GM13977 (cell line): ENCODE measurements at regions not wholly inside any gene's neighbourhood (a gene's known extent, or its start where the extent isn't known, plus 50 kb on each side); places are given as distances from the start of the nearest gene placed in this dataset.

Experiments
- DNase-seq: peaks from one replicate; pipeline ENCODE4 v3.0.0; 2012; ENCODE audit warnings: low spot score
- in situ Hi-C: fragments of 300-500 bp; cut with MboI; formaldehyde crosslinking; loops from one replicate; pipeline ENCODE4 v1.12.0; 2022; ENCODE audit warnings: low sequenced_read_pairs, low pct_unique_long_range_greater_than_20kb, mixed read lengths, inconsistent platforms; ENCODE audit not compliant: unreplicated experiment
- TF ChIP-seq, protein P1 (sequence below): IDR thresholded peaks from 2 replicates; pipeline ENCODE4 v1.5.1; 2012; ENCODE audit warnings: mild to moderate bottlenecking, control low read depth; ENCODE audit not compliant: insufficient read depth; ENCODE audit errors: extremely low read depth, missing control alignments

DNA sequence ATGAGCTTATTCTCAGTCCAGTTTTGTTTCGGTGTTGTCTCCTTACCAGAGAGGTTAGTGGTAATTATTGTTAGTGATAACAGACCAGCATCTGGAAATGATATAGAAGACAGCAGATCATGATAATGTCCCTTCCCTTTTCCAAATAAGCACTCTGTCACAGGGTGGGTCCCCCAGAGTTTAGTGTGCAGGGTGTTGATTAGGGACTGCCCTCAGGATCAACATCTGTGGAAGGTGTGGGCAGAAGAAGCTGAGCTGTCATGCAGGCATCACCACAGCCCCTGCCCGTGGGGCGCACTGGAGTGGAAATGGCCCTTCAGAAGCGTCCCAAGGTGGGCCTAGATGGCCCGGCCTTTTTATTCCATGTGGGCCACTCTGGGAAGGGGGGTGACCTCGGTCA, 67.6 kb upstream of the DTNBP1 start:
- TF ChIP-seq, protein P1, sequence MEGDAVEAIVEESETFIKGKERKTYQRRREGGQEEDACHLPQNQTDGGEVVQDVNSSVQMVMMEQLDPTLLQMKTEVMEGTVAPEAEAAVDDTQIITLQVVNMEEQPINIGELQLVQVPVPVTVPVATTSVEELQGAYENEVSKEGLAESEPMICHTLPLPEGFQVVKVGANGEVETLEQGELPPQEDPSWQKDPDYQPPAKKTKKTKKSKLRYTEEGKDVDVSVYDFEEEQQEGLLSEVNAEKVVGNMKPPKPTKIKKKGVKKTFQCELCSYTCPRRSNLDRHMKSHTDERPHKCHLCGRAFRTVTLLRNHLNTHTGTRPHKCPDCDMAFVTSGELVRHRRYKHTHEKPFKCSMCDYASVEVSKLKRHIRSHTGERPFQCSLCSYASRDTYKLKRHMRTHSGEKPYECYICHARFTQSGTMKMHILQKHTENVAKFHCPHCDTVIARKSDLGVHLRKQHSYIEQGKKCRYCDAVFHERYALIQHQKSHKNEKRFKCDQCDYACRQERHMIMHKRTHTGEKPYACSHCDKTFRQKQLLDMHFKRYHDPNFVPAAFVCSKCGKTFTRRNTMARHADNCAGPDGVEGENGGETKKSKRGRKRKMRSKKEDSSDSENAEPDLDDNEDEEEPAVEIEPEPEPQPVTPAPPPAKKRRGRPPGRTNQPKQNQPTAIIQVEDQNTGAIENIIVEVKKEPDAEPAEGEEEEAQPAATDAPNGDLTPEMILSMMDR: no peak
- in situ Hi-C loops: no loop called here
- DNase-seq: no peak

DNA sequence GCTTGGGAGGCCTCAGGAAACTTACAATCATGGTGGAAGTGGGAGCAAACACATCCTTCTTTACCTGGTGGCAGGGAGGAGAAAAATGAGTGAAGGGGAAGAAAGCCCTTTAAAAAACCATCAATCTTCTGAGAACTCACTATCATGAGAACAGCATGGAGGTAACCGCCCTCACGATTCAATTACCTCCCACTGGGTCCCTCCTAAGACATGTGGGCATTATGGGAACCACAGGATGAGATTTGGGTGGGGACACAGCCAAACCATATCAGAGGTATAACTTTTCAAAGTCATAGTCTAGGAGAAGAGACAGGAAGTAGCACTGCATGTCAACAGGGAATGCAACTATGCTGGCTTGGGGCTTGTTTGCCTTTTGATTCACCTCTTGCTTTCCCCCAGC, 59.9 kb upstream of the DTNBP1 start:
- in situ Hi-C loops: no loop called here
- TF ChIP-seq, protein P1: no peak
- DNase-seq: no peak

DNA sequence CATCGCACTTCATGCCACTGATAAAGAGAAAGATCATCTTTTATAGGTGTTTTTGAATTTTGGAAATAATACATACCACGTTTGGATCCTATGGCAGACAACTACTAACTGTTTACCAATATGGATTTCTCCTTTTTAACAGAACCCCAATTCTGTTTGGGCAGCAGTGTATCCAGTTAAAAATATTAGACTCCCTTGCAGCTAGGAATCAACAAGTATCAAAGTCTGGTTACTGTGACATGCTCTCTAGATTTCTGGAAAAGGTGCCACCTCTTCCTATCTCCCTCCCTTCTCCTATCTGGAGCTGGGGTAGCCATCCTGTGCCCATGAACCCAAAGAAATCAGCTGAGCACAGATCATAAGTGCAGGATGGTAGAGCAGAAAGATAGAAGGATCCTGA, 54.1 kb upstream of the DTNBP1 start:
- DNase-seq: no peak
- TF ChIP-seq, protein P1: no peak
- in situ Hi-C loops: no loop called here

DNA sequence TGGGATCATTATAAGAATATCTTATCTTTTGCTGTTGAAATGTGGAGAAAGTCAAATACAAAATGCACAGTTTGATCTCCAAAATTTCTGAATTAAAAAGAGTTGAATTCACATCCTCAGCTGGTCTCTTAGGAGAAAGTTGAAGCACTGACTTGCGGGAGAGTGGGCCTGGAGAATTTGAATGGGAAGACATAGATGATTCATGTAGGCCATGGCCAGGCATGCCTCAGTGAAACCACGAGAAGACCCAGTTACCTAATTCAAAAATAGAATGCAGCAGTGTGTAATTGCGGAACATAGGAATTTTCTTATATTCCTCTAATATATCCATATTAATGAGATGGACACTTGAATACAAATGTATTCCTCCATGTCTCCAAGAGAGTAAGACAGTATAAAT, 53.0 kb upstream of the DTNBP1 start:
- DNase-seq: no peak
- in situ Hi-C loops: no loop called here
- TF ChIP-seq, protein P1: no peak

DNA sequence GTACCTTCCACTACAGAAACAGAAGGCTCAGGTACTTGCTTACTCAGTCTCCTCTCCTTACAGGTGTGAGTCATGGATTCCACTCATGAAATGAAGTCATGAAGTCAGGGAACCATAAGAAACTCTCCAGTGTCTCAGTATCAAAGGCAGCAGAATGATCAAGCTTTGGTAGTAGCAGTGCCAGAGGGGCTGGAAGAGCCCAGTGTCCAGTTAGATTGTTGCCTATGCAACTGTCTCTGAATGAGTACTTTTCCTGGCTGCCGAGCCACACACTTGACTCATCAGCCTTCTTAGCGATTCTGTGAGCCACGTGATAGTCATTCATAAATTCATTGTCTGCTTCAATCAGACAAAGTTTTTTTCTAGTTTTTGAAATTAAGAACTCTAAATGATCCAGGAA, 52.2 kb upstream of the DTNBP1 start:
- TF ChIP-seq, protein P1: no peak
- no peak for DNase-seq
- in situ Hi-C loops: no loop called here

DNA sequence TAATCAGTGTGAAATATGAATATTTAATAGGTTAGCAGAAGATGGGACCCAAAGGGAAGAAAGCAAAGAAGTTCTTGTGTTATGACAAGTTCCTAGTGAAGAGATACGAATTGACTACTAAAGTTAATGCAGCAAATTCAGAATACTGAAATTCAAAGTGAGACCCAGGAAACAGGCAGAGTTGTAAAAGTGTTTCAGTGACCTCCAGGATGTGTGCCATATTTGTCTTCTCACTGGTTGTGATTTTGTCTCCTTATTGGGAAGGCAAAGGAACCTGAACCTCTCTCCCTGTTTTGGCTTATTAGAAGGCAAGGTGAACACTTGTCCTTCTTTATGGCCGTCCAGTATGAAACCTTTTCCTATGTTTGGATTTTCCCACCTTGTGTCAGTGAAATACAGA, 51.8 kb upstream of the DTNBP1 start:
- DNase-seq: no peak
- in situ Hi-C loops: no loop called here

More for the DNA sequence above, 51.8 kb upstream of the DTNBP1 start:
- TF ChIP-seq, protein P1: no peak
